Stimulated activated CD8-positive, alpha-beta memory T cell treated with anti-CD3 and anti-CD28 coated beads, Interleukin-2, amount 100 ng/mL, for 48 hours (primary cell): ENCODE measurements at regions not wholly inside any gene's neighbourhood (a gene's known extent, or its start where the extent isn't known, plus 50 kb on each side); places are given as distances from the start of the nearest gene placed in this dataset.
A peak's percentile ranks its signal among the peaks of the same experiment; 100 is the strongest.
"Not testable (repeated sequence)": the region's sequence is repeated elsewhere in the genome, so short reads cannot be mapped to it uniquely, and the experiment has no call there.

ENCODE experiments used
- DNase-seq, 2 donors: peaks; one replicate each; pipeline ENCODE4 v3.0.0-alpha.2; 2020; ENCODE audit warnings: low read depth in 2 of 2

DNA sequence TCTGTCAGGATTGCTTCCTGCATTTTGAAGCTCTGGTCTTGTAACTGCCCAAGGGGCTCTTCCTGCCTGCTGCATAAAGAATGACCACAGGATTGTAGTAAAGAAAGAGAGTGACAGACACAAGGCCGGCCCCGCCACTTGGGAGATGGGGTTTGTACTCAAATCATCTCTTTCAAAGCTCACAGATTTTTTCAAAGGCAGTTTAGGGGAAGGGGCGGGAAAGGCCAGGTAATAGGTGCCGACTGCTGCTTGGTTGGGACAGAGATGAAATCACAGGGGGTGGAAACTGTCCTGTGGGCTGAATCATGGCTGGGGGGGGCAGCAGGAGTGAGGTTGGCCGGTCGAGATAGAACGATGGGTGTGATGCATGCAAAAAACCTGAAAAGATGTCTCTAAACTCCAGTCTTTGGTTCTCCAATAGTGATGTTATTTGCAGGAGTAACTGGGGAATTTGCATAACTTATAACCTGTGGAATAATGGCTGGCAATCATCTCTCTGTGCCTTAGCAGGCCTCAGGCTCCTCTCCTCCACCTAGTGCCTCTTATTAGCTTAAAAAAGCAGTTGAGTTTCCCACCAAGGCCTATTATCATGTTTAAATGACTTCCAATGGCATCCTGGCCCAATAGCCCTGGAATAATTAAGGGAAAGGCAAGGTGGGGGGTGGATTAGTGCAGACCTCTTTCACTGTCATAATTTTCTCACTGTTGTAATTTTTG, 778.4 kb upstream of the FRG1 start:
- no peak for DNase-seq

DNA sequence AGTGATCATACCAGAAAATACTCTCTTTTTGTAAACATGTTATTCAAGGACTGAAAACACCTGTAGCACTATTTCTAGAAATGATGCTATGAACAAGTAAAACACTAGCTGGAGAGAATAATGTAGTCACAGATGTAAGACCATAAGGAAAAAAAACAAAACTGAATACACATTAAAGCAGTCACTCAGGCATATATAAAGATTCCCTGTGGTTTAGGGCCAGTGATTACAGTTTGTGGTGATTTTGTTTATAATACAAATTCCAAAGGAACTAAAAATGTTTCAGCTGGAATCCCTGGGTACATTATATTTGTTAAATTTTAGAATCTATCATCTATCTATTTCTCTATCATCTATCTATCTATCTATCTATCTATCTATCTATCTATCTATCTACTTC, 777.8 kb upstream of the FRG1 start:
- DNase-seq: no peak

- DNase-seq: no peak
These were observed 764.7 kb upstream of the FRG1 start for GRCh38 chr4:189176002-189176401.

DNA sequence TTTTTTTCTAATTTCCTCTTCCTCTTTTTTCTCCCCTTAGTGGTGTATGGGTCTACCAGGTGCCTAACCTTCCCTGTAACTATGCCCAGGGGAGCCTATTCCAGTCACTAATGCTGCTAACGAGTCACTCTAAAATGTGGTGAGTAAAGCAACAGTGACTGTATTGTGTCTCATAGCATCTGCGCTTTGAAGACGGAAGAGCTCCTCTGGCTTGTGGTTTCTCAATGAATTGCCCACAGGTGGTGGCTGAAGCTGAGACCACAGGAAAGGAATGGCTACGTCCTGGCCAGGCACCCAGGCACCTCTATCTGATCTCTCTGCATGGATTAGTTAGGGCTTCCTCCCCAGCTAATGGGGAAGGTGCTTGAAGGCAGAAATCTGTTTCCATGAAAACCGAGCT, 763.5 kb upstream of the FRG1 start:
- DNase-seq: no peak

DNA sequence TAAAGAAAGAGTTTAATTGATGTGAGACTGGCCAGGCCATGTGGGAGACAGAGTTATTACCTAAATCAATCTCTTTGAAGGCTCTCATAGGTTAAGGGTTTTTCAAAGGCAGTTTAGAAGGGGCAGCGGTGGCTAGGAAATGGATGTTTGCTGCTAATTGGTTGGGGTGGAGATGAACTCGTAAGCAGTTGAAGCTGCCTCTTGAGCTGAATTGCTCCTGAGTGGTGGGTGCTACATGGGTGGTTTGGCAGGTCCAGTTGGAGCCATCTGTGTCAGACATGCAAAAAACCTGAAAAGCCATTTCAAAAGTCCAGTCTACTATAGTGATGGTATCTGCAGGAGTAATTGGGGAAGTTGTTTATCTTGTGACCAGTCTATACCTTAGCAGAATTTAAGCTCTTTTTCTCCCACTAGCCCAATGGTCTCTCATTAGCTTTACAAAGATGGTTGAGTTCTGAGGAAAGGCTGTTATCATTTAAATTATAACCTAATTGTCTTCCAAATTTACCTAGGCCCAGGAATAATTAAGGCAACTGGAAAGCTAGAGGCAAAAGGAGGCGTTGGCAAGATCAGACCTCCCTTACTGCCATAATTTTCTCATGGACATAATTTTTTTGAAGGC, 762.4 kb upstream of the FRG1 start:
- DNase-seq: no peak

GRCh38 chr4:189185810-189186432, 754.8 kb upstream of the FRG1 start:
- no peak for DNase-seq

GRCh38 chr4:189187531-189188052, 753.1 kb upstream of the FRG1 start:
- DNase-seq: no peak

DNA sequence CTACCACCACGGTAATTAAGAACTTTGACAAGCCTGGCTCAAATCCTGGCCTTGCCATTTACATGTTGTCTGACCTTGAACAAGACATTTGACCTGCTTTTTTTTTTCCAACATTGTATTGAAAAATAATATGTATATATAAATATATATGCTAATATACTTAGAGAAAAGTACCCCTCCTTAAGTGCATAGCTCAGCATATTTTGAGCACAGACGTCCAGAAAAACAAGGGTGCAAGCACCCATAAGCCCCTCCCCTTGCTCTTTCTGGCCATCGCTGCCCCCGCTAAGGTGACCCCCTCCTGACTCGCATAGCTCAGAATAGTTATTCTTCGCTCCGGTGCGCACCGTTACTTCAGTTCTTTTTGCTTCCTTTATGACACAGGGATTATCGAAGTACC, 742.0 kb upstream of the FRG1 start:
- no peak for DNase-seq

GRCh38 chr4:189200353-189200752, 740.3 kb upstream of the FRG1 start:
- DNase-seq: no peak

- peak in 1 of 2 donors; percentile 5 for DNase-seq
These were observed 738.3 kb upstream of the FRG1 start for GRCh38 chr4:189202182-189202868.

- no peak for DNase-seq
These were observed 737.8 kb upstream of the FRG1 start for GRCh38 chr4:189202869-189203271.

DNA sequence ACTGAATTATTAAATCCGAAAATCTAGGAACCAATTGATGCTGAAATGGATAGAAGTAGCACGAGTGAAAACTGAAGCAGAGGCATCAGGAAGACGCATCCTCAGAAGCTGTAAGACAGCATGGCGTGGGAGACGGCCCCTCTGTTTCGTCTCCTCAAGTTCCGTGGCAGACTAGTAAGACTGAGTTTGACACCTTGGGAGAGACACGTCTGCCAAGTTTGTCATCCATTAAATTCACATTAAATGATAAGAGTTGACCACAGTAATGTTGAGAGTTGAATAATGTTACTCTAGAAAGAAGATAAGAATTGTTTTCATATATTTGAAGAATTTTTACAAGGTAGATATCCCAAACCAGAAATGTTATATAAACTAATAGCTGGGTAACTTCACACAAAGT, 736.1 kb upstream of the FRG1 start:
- no peak for DNase-seq

GRCh38 chr4:189206953-189207352, 733.7 kb upstream of the FRG1 start:
- DNase-seq: no peak

GRCh38 chr4:189207872-189208271, 732.8 kb upstream of the FRG1 start:
- no peak for DNase-seq

DNA sequence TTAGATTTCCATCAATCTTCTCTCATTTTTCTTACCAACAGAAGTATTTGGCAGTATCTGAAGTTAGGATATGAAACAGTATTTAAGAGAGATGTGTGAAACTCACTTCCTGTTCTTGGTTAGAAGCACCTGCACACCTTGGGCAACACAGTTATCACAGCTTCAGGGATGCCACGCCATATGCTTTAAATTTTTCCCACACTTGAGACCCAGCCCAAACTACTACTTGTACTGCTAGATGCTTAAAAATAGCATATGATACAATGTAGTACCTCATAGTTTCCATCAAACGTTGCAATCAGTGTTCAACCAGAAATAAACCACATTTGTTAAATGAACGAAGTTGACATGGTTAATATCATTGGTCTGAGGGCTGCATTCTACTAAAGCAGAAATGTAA, 725.1 kb upstream of the FRG1 start:
- DNase-seq: no peak

DNA sequence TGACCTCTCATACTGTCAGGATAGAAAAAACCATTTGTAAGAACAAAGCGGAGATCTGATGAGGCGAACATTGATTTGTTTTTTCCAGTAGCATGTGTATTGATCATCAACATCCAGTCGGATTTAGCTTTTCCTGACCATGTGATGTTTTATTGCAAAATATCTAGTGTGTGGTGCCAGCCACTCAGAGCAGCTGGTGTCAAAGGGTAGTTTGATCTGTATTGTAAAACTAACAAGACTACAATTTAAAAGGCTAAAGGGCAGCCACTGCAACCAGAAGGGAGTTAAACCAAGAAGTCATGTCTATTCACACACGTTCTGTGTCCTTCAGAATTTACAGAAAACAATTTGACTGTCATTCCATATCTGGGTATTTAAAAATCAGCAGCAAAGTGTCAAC, 719.0 kb upstream of the FRG1 start:
- no peak for DNase-seq

GRCh38 chr4:189228726-189229125, 711.9 kb upstream of the FRG1 start:
- DNase-seq: no peak

DNA sequence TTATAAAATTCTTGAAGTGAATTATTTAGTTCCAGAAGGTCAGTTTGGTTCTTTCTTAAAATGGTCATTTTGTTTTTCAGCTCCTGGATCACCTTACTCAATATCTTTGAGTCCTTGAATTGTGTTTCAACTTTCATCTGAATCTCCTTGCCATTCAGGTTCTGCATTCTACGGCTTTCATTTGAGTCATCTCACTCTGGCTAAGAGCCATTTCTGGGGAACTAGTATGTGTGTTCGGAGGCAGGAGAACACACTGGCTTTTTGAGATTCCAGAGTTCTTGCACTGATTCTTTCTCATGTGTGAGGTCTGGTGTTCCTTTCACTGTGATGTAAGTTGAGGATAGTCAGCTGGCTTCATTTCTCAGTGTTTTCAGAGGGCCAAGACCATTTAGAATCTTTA, 708.4 kb upstream of the FRG1 start:
- DNase-seq: no peak

GRCh38 chr4:189233754-189234153, 706.9 kb upstream of the FRG1 start:
- peak in 1 of 2 donors; percentile 1 for DNase-seq

- not testable (repeated sequence) for DNase-seq
These were observed 705.7 kb upstream of the FRG1 start for GRCh38 chr4:189234948-189235347.

DNA sequence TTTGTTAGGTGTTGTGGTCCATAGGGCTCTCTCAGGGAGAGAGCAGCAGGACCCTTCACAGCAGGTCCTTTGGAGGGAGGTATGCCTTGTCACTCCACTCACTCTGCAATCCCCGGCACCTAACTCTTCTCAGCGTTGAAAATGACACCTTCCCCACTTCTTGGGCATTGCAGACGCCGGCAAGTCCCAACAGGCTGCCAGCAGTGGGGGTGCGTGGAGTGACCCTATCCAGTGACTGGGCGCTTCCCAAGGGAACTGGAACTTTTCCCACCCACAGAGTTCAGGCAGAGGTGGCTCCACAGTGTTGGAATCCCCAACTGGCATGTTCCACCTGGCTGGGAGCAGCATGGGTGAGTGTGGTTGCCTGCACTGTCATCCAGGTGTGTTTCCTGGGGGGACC, 705.1 kb upstream of the FRG1 start:
- DNase-seq: no peak

DNA sequence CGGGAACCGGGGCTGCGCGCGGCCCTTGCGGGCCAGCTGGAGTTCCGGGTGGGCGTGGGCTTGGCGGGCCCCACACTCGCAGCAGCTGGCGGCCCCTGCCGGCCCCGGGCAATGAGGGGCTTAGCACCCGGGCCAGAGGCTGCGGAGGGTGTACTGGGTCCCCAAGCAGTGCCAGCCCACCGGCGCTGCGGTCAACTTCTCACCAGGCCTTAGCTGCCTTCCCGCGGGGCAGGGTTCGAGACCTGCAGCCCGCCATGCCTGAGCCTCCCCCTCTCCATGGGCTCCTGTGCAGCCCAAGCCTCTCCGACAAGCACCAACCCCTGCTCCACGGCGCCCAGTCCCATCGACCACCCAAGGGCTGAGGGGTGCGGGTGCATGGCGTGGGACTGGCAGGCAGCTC, 704.4 kb upstream of the FRG1 start:
- DNase-seq: not testable (repeated sequence)
